Activated T-cell treated with anti-CD3 and anti-CD28 coated beads, Interleukin-2, amount 50 U/mL, for 72 hours (primary cell): ENCODE measurements at regions not wholly inside any gene's neighbourhood (a gene's known extent, or its start where the extent isn't known, plus 50 kb on each side); places are given as distances from the start of the nearest gene placed in this dataset.

ENCODE experiments used
- ATAC-seq, 2 donors: fragments of 150-1000 bp; cut with Tn5 transposase; replicated peaks in 1 of 2; 2 replicates each; pipeline ENCODE4 v1.10.0; 2021; ENCODE audit warnings: moderate library complexity in 2 of 2, mild to moderate bottlenecking in 1 of 2
- DNase-seq, 2 donors: peaks; one replicate each; pipeline ENCODE4 v3.0.0; 2021 to 2022; ENCODE audit warnings: mixed read lengths in 1 of 2
- H3K27ac Mint-ChIP-seq: one replicate; pipeline ENCODE4 v1.8.0; 2022; ENCODE audit warnings: mild to moderate bottlenecking, moderate library complexity, mixed read lengths
- H3K27me3 Mint-ChIP-seq: one replicate; pipeline ENCODE4 v1.8.0; 2022; ENCODE audit warnings: low read depth, mixed read lengths
- H3K36me3 Mint-ChIP-seq, 2 donors: one replicate each; pipeline ENCODE4 v1.8.0; 2022; ENCODE audit warnings: mixed read lengths in 2 of 2, mild to moderate bottlenecking in 1 of 2; ENCODE audit not compliant: insufficient read depth in 2 of 2
- H3K4me1 Mint-ChIP-seq: one replicate; pipeline ENCODE4 v1.8.0; 2022; ENCODE audit warnings: low read depth, mixed read lengths
- H3K4me3 Mint-ChIP-seq, 2 donors: one replicate each; pipeline ENCODE4 v1.8.0; 2022; ENCODE audit warnings: mild to moderate bottlenecking in 2 of 2, mixed read lengths in 2 of 2, moderate library complexity in 2 of 2
- H3K9me3 Mint-ChIP-seq, 2 donors: one replicate each; pipeline ENCODE4 v1.8.0; 2022; ENCODE audit warnings: mixed read lengths in 2 of 2

DNA sequence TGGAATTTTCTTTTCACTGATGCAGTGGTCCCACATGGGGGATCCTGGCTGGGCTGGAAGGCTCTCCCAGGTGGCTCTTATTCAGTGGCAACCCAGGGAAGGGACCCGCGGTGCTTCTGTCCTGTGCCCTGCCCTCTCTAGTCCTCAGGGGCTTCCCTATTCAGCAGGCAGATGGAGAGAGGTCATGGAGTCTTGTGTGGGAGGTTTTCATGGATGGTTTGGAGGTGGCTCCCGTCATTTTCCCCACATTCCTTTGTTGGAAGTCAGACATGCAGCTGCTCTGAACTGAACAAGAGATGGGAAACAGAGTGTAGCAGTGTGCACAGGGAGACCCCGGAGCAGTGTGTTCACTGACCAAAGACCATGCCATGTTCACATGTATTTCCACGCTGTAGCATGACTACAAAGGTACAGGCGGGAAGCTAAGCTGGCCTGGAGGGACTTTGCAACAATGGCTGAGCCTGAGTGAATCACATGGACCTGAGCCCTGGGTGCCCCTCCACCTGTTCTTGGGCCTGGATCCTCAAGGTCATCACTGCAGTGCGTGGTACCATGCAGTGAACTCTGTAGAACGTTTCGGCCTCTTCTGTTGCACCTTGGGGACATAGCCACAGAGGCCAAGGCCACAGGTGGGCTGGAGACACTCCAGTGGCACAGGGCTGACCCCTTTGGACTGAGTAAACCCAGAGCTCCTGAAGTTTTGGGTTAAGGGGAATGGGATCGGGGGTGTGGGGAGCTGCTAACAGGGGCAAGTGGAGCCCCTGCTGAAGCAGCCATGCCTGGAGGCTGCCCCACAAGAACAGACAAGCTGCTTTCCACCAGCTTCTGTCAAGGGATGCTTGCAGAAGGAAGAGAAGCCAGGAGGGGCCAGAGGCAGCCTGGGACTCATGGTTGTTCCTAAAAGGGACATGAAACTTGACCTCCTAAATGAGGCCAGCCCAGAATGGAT is 123.0 kb downstream of the ASB7 start:
- H3K27ac Mint-ChIP-seq: no peak overlapping the region
- H3K36me3 Mint-ChIP-seq: no peaks in the 10 kb centered on the region
- H3K4me3 Mint-ChIP-seq: no peak overlapping the region
- ATAC-seq (no peak), DNase-seq (no peak)
- no peaks in the 10 kb centered on the region for H3K9me3 Mint-ChIP-seq
- peaks cover 8% of the 10 kb centered on the region for H3K4me1 Mint-ChIP-seq
- H3K27me3 Mint-ChIP-seq: no peaks in the 10 kb centered on the region

- H3K36me3 Mint-ChIP-seq: no peaks in the 10 kb centered on the region
- H3K4me3 Mint-ChIP-seq: no peak overlapping the region
- H3K27ac Mint-ChIP-seq: no peak overlapping the region
- ATAC-seq: no peak
- no peaks in the 10 kb centered on the region for H3K9me3 Mint-ChIP-seq
- no peaks in the 10 kb centered on the region for H3K27me3 Mint-ChIP-seq
- DNase-seq: no peak
- H3K4me1 Mint-ChIP-seq: peaks cover 8% of the 10 kb centered on the region
Measured at GRCh38 chr15:100726070-100726420, 123.7 kb downstream of the ASB7 start.

DNA sequence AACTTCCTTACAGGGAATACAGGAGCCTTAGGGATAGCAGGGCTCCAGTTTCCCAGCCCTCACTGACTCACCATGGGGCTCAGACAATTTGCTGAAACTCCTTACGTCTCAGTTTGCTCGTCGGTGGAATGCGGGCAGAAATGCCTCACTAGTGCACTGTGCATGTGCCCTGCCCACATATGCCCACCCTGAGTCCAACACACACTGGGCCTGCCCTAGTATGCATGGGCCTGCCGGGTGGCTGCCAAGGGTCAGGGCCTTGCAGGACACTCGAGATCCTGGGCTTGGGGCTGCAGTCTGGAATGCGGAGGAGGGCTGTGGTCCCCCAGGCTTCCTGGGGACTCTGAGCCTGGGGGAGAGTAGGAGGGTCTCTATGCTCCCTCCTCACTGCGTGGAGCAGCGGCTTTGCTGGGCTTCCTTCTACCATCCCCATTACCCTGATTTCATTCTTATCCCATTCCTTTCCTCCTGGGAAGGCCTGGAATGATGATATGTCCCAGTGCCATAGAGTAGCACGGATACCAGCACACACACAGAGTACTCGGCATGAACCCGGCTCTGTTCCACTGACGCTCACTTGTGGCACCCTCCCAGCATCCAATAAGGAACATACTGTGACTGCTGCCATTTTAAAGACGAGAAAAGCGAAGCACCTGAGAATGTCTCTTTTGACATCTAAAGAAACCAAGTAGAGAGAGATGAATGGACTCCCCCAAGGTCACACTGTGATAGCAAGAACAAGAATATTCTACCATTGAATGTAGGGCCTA is 124.2 kb downstream of the ASB7 start:
- peaks cover 7% of the 10 kb centered on the region for H3K4me1 Mint-ChIP-seq
- H3K9me3 Mint-ChIP-seq: no peaks in the 10 kb centered on the region
- no peaks in the 10 kb centered on the region for H3K36me3 Mint-ChIP-seq
- H3K27me3 Mint-ChIP-seq: no peaks in the 10 kb centered on the region
- DNase-seq: no peak
- no peak for ATAC-seq
- no peak overlapping the region for H3K4me3 Mint-ChIP-seq
- no peak overlapping the region for H3K27ac Mint-ChIP-seq

- DNase-seq (no peak), ATAC-seq (no peak)
- Mint-ChIP-seq H3K27me3 (no peaks in the 10 kb centered on the region), H3K9me3 (no peaks in the 10 kb centered on the region), H3K27ac (no peak overlapping the region), H3K4me1 (no peaks in the 10 kb centered on the region), H3K36me3 (no peaks in the 10 kb centered on the region), H3K4me3 (no peak overlapping the region)
Measured at GRCh38 chr15:100727291-100727851, 125.0 kb downstream of the ASB7 start.

DNA sequence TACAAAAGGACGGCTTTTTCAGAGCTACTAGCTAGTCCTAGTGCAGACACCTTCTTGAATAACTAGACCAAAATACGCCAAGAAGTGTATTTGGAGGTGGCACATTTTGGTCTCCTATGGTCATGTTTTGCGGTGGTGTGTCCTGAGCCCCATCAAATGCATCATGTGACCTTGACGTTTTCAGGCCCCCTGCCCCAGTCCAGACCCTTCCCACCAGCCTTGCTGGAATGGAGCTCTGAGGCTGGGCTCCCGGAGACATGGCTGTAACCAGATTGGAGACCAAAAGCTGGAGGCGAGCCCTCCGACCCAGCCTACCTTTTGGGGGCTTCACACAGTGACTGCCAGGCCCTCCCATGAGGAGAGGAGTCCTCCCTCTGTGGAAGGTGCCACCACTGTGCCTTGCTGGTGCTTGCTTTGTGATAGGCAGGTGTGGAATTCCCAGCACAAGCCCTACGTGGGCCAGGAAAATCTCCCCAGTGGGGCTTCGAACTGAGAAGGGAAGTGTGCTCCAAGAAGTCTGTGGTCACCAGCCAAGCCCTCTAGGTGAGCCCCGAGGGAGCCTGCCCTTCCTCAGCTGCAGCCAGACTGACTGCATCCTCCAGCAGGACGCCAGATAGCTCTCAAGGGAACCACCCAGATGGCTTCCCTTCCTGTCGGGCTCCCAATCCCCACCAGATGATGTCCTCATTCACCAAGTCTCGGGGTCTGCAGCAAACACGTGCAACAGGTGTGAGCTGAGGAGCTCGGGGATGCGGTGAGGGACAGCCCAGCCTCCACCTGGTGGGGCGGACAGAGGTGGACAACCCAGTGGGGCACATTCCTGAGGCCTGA is 126.2 kb downstream of the ASB7 start:
- no peaks in the 10 kb centered on the region for H3K4me1 Mint-ChIP-seq
- DNase-seq: no peak

DNA sequence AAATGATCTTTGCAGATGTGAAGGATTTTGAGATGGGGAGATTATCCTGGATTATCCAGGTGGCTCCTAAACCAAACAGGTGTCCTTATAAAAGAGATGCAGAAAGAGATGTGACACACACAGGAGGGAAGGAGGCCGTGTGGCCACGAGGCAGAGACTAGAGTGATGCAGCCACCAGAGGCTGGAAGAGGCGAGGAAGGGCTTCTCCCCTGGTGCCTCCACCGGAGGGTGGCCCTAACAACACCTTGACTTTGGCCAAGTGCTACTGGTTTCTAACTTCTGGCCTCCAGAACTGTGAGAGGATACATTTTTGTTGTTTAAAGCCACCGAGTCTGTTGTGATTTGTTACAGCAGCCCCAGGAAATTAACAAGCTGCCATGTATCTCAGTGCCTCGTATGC is 127.1 kb downstream of the ASB7 start:
- Mint-ChIP-seq H3K4me3 (no peak overlapping the region), H3K27me3 (peaks cover 8% of the 10 kb centered on the region), H3K36me3 (peaks cover 0 to 4% of the 10 kb centered on the region in 2 donors), H3K4me1 (no peaks in the 10 kb centered on the region), H3K9me3 (peaks cover 0 to 2% of the 10 kb centered on the region in 2 donors), H3K27ac (no peak overlapping the region)
- ATAC-seq: no peak
- no peak for DNase-seq

More for the DNA sequence above, 126.2 kb downstream of the ASB7 start:
- H3K27ac Mint-ChIP-seq: no peak overlapping the region
- H3K4me3 Mint-ChIP-seq: no peak overlapping the region
- no peaks in the 10 kb centered on the region for H3K9me3 Mint-ChIP-seq
- H3K27me3 Mint-ChIP-seq: no peaks in the 10 kb centered on the region
- no peaks in the 10 kb centered on the region for H3K36me3 Mint-ChIP-seq
- no peak for ATAC-seq

DNA sequence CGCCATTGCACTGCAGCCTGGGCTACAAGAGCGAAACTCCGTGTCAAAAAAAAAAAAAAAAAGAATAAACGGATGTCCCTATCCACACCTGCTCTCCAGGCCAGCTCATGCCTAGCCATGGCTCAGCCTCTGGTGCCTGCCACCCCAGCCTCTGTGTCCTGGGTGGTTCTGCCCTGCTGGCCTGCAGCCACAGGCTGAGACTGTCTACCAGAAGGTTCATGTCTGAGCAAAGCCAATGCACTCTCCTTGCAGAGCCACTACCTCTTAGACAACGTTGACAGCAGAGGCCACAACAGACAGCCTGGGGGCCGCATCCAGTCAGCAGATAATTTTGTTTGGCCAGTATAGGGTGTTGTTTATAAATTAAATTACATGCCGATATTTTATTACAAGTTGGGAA is 127.7 kb downstream of the ASB7 start:
- Mint-ChIP-seq H3K27me3 (peaks cover 8% of the 10 kb centered on the region), H3K27ac (no peak overlapping the region)
- no peak for ATAC-seq

GRCh38 chr15:100730655-100731266 is 128.4 kb downstream of the ASB7 start:
- no peak overlapping the region for H3K27ac Mint-ChIP-seq
- H3K4me1 Mint-ChIP-seq: no peaks in the 10 kb centered on the region
- DNase-seq: no peak
- no peak for ATAC-seq
- H3K4me3 Mint-ChIP-seq: no peak overlapping the region
- peaks cover 8% of the 10 kb centered on the region for H3K27me3 Mint-ChIP-seq
- peaks cover 2 to 4% of the 10 kb centered on the region in 2 donors for H3K36me3 Mint-ChIP-seq
- H3K9me3 Mint-ChIP-seq: peaks cover 0 to 2% of the 10 kb centered on the region in 2 donors

More for the DNA sequence above, 127.7 kb downstream of the ASB7 start:
- DNase-seq: no peak
- Mint-ChIP-seq H3K4me1 (no peaks in the 10 kb centered on the region), H3K9me3 (peaks cover 0 to 2% of the 10 kb centered on the region in 2 donors), H3K36me3 (peaks cover 2 to 4% of the 10 kb centered on the region in 2 donors), H3K4me3 (no peak overlapping the region)

- Mint-ChIP-seq H3K9me3 (peaks cover 0 to 2% of the 10 kb centered on the region in 2 donors), H3K27ac (no peak overlapping the region), H3K4me1 (no peaks in the 10 kb centered on the region), H3K36me3 (peaks cover 2 to 4% of the 10 kb centered on the region in 2 donors), H3K27me3 (peaks cover 8% of the 10 kb centered on the region), H3K4me3 (no peak overlapping the region)
- no peak for ATAC-seq
- DNase-seq: no peak
Measured at GRCh38 chr15:100731267-100732152, 129.1 kb downstream of the ASB7 start.

DNA sequence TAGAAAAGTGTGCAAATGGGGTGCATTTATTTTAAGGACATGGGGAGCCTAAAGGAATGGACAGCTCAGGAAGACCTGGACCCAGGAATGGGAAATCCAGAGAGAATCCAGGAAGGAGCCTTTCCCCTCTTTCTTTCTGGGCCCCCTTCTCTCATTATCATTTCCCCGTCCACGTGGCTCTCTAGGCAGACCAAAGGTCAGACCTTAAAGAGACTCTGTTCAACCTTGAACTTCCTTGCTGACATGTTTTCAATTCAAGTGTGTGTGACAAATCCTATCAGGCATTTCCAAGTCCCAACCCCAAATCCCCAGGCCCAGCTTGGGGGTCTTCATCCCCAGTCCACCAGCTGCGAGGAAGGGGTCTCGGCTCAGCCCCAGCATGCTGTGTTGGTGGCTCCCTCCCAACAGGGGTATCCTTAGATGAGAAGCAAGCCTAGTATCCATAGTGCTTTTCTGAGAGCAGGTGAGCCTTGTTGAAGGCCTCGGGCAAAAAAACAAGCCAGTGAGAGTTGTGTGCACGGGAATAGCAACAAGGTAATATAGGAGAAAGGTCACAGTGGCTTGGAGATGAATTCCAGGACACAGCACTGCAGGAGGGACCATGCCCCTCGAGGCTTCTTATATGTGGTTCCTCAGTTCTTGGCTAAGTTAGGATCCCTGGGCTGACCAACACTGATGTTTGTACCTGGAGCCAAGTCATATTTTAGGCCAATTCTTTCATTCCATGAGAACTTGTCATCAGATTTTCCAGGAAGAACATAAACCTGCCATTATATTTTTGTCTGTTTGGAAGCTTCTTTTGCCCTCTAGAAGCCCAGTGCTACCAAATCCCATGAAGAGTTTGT is 130.0 kb downstream of the ASB7 start:
- Mint-ChIP-seq H3K4me1 (no peaks in the 10 kb centered on the region), H3K4me3 (no peak overlapping the region), H3K36me3 (peaks cover 2 to 4% of the 10 kb centered on the region in 2 donors), H3K27me3 (peaks cover 8% of the 10 kb centered on the region), H3K27ac (no peak overlapping the region), H3K9me3 (peaks cover 0 to 2% of the 10 kb centered on the region in 2 donors)
- ATAC-seq (no peak), DNase-seq (no peak)
